ENCODE measurements at regions not wholly inside any gene's neighbourhood (a gene's known extent, or its start where the extent isn't known, plus 50 kb on each side); places are given as distances from the start of the nearest gene placed in this dataset.

DNA sequence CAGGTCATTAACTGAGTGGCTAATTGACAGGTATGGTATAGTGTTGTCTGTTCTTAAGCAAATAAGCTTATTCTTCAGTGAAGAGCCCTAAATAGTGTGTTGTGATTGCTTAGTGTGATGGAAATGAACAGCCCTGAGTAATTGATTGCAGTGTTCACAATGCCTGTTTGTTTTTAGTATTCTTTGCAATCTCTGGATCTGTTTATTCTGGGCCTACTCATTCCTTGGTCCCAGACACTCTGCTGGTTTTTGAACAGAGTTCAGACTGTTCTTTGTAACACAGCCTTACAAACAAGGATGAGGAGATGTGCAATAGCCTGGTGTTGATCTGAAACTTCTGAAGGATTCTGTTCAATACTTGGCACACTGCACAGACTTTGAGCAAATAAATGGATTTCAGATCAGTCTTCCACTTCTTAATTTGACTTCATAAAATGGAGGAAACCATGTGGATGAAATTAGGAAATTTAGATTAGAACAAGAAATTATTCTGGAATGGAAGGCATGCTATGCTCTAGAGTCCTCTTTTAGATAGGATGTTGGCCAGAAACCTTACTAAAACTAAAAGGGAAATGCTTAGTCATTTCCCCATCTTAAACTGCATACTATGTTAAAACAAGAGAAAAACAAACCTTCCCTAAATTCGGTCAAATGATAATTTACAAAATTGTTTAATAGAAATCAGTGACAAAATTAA lies 444.2 kb upstream of the SEMA3D start:
- DNase-seq, result no peak

DNA sequence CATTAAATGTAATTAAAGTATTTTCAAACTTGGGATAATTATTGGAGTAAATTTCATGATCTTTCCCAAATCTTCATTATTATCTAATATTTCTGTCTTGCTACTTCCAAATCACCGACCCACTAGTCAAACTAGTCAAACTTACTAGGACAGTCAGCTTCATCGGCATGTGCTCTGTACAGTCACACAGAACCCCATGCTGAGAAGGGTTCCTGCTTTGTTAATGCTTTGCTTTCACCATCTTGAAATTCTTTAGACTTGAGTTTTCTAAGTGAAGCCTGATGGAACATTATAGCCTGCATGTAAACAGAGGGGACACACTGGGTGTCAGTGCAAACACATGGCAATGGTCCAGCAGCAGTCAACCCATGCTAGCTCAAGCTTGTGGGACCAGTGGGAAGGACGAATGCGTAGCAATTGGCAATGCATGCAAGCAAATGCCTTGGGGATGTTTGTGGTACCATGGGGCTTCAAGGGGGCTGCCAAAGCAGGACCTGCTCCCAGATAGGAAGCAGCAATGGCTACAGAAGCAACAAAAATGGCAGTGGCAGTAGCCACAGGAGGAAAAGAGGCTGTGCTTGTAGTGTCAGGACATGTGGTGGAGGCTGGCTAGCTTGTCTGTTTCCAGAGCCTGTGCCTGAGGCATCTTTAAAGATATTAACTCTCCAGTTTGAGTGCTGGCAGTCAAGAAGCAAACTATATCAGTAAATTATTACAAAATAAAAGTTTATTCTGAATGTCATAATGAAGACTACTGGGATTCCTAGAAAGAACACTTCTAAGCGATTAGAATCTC lies 441.1 kb upstream of the SEMA3D start:
- no peak for DNase-seq

DNA sequence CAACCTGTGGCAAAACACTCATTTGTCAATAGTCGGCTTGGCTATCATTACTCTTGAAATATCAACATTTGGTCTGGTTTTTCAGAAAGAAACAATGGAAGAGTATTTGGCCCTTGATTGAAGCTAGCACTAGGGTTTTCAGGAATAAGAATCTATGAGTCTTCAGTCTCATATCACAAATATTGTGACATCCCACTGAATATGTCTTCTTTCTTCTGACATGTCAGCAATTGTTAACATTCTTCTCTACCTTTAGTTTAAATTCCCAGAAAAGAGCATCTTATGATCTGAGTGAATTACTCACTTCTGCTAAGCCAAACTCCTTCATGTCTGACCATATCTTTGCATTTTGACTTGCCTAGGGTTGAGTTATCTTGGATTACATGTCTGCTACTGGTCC lies 435.2 kb upstream of the SEMA3D start:
- no peak for DNase-seq

DNA sequence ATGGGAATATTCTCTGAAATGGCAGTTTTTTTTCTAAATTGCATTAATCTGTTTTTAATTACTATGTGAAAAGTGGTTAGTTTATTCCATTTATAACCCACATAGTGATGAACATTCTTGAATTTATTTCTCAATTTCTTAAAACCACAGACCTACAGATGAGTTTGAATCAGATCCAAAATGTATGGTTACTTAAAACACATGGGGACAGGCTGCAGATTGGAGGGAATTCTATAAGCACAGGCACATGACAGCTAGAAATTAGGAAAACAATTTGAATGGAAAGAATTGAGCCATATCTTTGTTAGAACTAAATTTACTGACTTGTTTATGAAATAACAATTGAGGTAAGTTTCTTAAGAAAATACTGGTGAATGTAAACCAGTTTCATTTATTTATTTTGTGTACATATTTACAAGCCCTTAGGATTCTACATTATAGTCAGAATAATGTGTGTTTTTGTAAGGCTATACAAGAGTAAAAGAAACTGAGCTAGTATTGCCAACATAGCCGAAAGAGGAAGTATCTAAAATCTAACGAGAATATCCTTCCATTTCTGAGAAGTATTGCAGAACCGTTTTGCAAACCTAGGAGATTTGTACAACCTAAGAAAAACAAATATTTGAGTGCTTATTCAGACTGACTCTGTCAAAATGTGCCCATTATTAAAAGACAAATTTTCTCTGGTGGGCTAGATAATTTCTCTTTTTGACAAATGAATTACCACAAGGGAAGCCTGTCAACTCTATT lies 434.3 kb upstream of the SEMA3D start:
- DNase-seq, result peak; percentile 38

DNA sequence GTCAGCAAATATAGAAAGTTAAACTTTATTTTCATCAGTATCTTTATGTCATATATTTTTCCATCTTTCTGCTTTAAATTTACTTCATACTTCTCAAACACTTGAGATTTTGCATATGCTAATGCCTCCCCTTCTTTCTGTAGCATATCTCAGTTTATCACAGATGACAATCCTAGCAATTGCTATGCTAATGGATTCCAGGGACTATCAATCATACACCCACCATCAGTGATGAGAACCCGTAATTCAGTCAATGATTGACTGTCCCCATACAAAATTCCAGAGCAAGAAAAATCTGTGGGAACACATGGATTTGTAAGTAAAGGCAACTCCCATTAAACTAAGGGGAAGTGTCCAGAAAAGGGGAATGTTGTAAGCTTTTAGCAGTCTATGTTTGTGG lies 432.4 kb upstream of the SEMA3D start:
- DNase-seq, result no peak

DNA sequence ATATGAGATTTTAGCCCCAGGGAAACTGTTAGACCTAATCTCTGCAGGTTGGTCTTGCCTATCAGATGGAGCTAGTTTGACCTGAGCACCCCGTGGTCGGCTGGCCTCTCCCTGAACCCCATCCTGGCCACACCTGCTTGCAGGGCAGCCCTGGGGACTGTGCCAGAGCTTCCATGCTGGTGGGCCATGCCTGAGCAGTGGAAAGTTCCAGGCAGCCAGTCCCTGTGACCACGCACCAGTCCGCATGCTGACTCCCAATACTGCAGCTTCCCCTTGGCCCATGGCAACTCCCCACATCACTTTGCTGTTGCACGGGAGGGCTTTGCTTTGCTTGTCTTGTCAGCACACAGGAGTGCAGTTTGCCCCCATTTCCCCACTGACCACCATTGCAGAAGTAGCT lies 427.8 kb upstream of the SEMA3D start:
- no peak for DNase-seq

DNA sequence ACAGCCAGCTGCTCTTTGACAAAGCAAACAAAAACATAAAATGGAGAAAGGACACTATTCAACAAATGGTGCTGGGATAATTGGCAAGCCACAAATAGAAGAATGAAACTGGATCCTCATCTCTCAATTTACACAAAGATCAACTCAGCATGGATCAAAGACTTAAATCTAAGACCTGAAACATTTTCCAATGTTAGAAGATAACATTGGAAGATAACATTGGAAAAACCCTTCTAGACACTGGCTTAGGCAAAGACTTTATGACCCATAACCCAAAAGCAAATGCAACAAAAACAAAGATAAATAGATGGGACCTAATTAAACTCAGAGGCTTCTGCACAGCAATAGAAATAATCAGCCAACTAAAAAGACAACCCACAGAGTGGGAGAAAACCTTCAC lies 425.7 kb upstream of the SEMA3D start:
- DNase-seq, result no peak

DNA sequence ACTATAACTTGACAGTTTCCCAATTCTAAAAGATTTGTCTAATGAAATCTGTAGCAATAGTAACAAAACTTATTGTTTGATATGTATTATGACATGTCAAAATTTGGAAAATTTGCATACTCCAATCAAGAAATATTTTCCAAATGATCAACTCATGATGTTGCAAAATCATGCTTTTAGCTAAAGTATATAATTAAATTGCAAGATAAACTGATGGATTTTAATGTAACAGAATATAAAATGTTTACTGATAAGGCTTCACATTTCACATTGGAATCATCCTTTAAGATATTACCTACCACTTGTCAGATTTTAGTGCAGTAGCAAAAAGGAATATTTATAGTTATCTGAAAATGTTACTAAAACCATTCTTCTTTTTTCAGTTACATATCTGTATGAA lies 421.9 kb upstream of the SEMA3D start:
- DNase-seq, result no peak

DNA sequence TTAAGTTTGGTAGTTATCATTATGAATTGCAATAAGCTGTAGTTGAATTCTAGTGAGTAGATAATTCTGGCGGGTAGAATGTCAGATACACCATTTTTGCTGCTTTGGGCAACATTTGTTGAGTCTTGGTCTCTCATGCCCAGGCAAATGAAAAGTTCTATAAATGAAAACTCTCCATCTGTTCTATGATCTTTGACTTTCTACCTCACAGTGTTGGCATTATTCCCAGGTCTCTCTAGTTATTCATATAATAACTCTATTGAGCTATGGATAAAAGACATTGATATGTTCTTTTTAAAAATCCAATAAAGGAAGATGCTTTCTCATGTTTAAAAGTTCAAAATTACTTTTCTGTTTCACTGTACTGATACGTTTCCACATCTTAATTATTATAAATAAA lies 415.3 kb upstream of the SEMA3D start:
- DNase-seq, result no peak

DNA sequence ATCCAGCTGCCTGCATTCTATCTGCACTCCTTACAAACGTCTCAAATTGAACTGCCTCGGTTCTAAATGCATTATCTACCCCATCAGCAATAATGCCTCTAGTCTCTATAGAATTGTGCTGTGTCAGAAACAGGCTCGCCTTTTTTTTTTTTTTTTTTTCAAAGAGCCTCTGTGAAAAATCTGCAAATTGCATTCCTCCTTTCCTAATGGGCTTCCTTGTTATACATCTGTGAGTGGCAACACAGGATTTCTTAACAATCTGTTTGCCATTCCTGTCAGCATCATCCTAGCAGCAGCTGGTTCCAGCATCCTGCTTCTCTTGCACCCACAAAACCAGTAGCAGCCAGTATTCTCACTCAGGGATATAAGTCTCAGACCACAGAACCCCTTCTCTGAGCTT lies 413.5 kb upstream of the SEMA3D start:
- no peak for DNase-seq

DNA sequence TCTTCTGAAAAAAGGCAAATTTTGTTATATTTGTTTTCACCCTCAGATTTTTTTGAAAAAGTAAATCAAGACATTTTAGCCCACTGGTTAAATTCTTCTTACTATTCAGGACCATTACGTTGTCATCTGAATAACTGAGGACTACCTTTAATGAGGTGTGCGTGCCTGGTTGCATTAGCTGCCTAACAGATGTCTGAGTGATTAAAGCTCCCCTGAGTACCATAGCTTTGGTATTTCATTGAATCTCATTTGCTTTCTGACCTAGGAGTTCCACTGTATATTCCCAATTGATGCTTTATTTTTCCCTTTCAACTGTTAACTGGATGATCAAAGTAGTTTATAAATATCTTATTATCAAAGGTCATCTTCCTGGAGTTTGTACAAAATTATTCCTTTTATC lies 410.0 kb upstream of the SEMA3D start:
- DNase-seq, result no peak

DNA sequence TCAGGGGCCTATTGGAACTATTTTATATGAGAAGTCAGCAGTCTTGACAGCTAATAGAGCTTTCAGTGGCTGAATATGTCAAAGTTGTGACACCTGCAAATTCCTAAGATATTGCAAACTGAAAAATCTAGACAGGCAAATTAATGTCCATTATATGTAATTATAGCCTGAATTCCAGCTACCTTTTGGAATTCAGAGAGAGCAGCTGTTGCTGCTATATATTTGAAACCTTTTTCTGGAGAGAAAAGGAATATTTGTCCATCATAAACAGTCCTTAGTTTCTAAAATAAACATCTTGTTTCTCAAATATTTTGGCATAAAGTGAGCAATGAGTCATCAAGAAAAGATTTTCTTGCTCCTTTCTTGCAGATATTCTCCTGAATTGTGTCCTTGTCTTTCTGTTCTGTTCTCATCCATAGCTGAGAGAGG lies 408.9 kb upstream of the SEMA3D start:
- no peak for DNase-seq

DNA sequence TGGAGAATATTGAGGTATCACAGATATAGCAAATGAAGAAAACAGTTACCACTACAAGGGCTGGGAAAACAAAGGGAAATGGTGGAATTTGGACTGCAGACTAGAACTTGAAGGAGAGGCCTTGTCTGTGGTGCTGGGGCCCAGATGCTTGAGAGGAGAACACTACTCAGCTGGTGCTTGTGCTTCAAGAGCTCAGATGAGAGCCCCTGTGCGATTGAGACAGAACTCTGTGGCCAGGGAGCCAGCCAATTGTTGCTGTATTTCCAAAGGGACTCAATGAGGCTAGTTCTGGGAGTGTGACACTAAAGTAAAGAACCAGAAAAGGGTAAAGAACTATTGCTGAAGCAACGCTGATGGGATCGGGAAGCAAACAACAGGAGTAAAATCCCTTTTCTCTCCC lies 406.5 kb upstream of the SEMA3D start:
- no peak for DNase-seq

DNA sequence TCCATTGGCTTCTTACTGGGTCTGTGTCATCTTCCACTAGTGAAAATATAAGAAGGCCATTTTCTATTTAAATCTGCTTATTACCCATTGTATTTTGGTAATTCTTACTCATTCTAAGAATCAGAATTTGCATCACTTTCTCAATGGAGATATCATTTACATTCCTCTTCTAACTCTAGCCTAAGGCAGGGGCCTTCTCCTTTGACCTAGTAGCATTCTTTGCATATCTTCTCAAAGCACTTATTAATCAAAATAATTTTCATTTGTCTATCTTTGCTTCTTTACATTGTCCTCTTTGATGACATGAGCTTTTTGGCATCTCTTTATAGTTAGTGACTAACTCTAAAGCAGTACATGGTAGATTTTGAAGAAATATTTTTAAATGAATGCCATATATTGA lies 400.9 kb upstream of the SEMA3D start:
- DNase-seq, result no peak

DNA sequence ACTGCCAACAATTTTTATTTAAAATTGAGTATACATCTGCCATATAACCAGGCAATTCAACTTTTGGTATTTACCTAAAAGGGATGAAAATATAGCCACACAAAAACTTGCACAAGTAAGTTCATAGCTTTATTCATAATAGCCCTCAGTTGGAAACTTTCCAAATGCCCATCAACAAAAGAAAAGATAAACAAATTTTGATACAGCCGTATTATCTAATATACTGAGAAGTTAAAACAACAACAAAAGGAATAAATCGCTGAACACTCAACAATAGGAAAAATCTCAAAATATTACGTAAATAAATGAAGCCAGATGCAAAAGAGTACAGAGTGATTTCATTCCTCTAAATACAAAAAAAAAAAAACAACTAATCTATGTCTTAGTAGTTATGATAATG lies 399.2 kb upstream of the SEMA3D start:
- DNase-seq, result no peak

DNA sequence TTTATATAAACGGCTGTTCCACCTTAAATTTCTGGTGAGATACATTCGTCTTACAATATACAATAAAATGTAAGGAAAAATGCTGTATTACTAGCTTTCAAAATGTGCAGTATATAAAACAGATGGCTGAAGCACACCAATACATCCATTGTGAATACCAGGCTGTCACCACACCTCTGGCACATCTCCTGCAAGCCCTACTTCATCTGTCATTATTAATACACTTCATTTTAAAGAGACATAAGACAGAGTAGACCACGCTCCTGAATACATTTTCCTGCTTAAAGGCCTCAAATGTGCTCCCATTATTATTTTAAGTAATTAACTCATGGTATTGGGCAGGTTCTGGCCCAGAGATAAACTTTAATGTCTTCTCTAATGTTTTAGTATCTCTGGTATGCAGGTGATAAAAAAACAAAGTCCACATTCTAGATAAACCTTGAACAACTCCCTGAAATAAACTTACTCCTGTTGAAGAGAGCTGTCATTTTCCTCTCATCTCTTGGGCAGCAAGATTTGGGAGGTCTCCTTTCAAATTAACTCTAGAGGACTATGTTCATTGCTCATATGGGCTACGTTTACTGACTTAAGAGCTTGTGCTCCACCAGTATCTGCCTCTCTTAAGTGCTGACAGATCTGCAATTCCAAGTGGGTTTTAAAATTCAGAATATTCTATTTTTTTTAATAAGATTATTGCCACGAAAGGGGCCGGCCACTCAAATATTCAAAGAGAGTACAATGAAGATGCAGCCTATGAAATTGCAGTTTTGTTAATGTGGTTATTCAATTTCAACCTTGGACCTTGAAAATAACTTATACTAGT lies 396.5 kb upstream of the SEMA3D start:
- no peak for DNase-seq

DNA sequence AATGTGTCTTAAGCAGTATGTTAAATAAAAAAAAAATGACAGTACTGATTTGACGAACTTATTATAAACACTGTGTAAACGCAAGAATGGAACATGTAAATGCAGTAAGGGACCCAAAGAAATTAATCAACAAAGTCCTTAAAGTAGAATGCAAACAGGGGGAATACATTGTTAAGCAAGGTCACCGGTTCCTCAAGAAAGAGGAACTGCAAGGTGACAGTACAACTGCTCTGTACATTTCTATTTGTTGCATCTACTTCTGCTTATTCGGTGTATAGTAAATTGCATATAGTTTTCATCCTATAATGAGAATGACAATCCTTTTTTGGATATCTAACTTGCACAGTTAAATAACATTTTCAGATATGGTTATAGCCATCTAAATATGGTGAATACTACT lies 387.0 kb upstream of the SEMA3D start:
- peak; percentile 13 for DNase-seq

DNA sequence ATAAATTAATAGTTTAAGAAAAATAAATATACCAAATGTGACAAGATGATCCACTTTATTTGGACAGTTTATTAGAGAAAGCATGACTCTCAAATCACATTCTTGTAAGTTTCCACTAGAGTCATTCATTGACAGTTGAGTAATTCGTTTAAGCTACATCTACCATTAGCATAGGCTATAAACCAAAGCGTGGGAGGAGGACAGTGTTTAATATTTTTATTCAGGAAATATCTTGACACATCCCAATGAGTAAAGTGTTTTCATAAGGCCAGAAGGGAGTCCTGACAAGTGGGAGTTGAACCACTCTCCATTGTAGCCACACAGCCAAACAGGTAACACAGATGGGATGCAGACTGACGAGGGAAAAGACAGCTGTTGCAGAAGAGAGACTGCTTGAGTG lies 386.5 kb upstream of the SEMA3D start:
- no peak for DNase-seq

DNA sequence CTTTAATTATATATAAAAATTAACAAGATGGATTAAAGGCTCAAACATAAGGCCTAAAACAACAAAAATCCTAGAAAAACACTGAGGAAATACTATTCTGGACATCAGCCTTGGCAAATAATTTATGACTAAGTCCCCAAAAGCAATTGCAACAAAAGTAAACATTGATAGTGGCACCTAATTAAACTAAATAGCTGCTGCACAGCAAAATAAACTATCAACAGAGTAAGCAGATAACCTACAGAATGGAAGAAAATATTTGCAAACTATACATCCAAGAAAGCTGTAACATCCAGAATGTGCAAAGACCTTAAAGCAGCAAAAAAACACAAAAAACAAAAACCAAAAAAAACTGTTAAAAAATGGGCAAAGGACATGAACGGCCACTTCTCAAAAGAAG lies 384.0 kb upstream of the SEMA3D start:
- DNase-seq, result no peak

DNA sequence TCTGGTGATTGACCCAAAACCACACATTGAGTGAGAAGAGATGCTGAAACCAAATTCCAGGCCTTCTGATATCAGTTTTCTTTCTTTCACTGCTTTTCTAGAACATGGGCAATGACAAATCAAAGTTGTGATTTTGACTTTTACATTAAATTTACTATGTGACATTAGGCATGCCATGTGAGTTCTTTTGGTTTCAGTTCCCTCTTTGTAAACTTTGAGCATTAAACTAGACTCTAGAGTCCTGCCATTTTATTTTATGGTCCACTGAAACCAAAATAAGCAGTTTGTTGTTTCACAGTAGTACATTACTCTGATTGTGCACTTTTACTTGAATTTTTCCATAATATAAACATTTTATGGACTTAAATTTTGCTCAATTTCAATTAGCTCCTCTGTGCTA lies 381.1 kb upstream of the SEMA3D start:
- DNase-seq, result no peak

DNA sequence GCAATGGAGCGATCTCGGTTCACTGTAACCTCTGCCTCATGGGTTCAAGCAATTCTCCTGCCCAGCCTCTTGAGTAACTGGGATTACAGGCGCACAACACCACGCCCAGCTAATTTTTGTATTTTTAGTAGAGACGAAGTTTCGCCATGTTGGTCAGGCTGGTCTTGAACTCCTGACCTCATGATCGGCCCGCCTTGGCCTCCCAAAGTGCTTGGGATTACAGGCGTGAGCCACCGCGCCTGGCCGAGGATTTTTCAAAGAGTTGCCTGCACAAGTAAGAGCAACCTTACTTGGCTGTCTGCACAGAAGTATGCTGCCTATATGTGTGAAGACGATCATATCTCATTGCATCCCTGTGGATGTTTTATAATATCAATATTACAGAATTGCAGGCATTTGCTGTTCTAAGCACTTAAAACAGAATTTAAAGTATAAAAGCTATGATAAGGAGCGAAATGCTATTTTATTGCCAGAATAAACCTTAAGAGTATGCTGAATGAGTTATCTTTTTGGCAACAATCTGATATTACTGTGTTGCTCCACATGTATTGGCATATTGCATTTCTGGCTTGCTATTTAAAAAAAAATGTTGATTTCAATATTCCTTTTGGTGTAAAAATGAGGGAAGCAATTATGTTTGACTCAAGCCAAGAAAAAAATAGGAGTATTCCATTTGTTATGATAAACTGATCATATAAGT lies 379.4 kb upstream of the SEMA3D start:
- DNase-seq, result no peak

DNA sequence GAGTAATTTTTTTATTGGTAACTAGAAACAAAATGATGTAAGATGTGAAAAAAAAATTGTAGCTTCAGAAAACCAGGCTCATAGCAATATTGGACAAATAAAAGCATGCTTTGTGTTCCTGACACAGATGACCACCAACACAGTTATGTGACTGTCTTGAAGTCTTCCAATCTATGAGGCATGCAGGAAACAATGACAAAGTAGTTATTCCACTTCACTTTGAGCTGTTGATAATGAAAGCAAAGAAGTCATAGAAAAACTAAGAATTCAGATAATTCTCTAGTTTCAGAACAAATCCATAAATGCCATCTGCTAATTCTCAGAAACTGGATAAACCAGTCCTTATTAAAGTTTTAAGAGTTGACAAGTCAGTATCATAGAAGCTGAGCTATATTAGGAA lies 378.4 kb upstream of the SEMA3D start:
- DNase-seq, result no peak

DNA sequence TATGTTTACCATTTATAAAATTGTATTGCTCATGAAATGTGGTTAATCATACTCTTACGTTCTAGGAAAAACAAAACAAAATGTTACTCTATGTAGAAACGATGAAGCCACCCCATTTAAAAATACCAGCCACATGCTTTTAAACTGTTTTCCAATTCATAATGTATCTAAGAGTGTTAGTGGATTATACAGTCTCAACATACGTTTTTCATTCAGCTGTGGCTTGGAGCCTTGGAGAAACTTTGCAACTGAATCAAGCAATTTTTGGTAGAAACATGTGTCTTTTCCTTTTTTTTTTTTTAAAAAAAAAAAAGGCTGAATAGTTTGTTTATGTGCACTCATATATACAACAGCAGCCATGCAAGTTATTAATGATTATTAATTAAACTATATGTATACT lies 378.0 kb upstream of the SEMA3D start:
- DNase-seq, result no peak

Measured in KG1 (cell line).